GM12892 (cell line): ENCODE measurements at regions not wholly inside any gene's neighbourhood (a gene's known extent, or its start where the extent isn't known, plus 50 kb on each side); places are given as distances from the start of the nearest gene placed in this dataset.

Source experiments
- POLR2A ChIP-seq: IDR thresholded peaks from 2 replicates; pipeline ENCODE4 v1.6.1; 2011; ENCODE audit warnings: low read depth, low read length, control low read depth
- POLR2AphosphoS5 ChIP-seq: IDR thresholded peaks from 2 replicates; pipeline ENCODE4 v1.6.1; 2011; ENCODE audit warnings: low read depth, low read length, control low read depth
- TAF1 ChIP-seq: IDR thresholded peaks from 2 replicates; pipeline ENCODE4 v1.6.1; 2011; ENCODE audit warnings: low read depth, mild to moderate bottlenecking, control low read depth, low read length, borderline replicate concordance

GRCh38 chr11:71147331-71147730 lies 105.0 kb downstream of the SHANK2 start:
- TF ChIP-seq POLR2AphosphoS5 (no peak), POLR2A (no peak), TAF1 (no peak)
